Astrocyte (in vitro differentiated cells and primary cell): ENCODE measurements at regions not wholly inside any gene's neighbourhood (a gene's known extent, or its start where the extent isn't known, plus 50 kb on each side); places are given as distances from the start of the nearest gene placed in this dataset.
"Not testable (repeated sequence)": the region's sequence is repeated elsewhere in the genome, so short reads cannot be mapped to it uniquely, and the experiment has no call there.

ENCODE experiments used
- EZH2 ChIP-seq: IDR thresholded peaks from 2 replicates; pipeline ENCODE4 v1.6.1; 2012; ENCODE audit warnings: mild to moderate bottlenecking, low read length, inconsistent platforms; ENCODE audit not compliant: insufficient read depth
- TF ChIP-seq, protein P1 (sequence below): IDR thresholded peaks from 2 replicates; pipeline ENCODE4 v1.5.1; 2011; ENCODE audit warnings: low read depth, mild to moderate bottlenecking, inconsistent platforms, low read length, moderate library complexity; ENCODE audit not compliant: insufficient read depth

GRCh38 chr2:111544006-111544405 lies 340.0 kb downstream of the ANAPC1 start:
- TF ChIP-seq, protein P1, sequence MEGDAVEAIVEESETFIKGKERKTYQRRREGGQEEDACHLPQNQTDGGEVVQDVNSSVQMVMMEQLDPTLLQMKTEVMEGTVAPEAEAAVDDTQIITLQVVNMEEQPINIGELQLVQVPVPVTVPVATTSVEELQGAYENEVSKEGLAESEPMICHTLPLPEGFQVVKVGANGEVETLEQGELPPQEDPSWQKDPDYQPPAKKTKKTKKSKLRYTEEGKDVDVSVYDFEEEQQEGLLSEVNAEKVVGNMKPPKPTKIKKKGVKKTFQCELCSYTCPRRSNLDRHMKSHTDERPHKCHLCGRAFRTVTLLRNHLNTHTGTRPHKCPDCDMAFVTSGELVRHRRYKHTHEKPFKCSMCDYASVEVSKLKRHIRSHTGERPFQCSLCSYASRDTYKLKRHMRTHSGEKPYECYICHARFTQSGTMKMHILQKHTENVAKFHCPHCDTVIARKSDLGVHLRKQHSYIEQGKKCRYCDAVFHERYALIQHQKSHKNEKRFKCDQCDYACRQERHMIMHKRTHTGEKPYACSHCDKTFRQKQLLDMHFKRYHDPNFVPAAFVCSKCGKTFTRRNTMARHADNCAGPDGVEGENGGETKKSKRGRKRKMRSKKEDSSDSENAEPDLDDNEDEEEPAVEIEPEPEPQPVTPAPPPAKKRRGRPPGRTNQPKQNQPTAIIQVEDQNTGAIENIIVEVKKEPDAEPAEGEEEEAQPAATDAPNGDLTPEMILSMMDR, result not testable (repeated sequence)
- not testable (repeated sequence) for TF ChIP-seq EZH2
